HK-2 (cell line): ENCODE measurements at regions not wholly inside any gene's neighbourhood (a gene's known extent, or its start where the extent isn't known, plus 50 kb on each side); places are given as distances from the start of the nearest gene placed in this dataset.
"Not testable (repeated sequence)": the region's sequence is repeated elsewhere in the genome, so short reads cannot be mapped to it uniquely, and the experiment has no call there.

ENCODE experiments used
- DNase-seq: peaks from one replicate; pipeline ENCODE4 v3.0.0-alpha.2; 2018; ENCODE audit not compliant: unreplicated experiment

DNA sequence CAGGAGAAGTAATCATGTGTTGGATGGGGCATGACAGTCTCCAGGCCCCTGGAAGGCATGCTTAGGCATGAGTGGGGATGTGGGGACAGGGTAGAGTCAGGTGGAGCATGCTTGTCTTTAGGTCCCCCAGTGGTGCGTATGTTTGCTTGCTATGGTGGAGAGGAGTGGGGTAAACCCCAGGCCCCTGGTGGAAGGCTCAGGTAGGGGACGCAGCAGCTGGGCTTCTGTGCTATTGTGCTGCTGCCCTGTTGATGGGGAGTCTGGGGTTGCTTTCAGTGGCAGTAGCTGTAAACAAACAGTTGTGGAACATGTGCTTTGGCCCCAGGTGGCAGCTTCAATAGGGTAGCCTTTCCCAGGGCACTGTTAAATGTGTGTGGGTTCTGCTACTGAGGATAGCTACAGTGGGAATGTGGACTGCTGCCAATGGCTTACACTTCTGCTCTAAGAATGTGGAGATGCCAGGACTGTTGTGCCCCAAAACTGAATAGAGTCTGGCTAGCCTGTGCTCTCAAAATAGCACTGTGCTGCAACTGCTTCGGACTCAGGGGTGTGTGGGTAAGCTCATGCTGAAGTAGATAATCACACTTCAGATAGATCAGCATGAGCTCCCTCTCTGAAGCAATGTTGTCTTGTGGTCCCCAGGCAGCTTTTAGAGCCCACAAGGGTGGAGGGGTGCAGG lies 1257.3 kb downstream of the DIAPH3 start:
- DNase-seq, result no peak

DNA sequence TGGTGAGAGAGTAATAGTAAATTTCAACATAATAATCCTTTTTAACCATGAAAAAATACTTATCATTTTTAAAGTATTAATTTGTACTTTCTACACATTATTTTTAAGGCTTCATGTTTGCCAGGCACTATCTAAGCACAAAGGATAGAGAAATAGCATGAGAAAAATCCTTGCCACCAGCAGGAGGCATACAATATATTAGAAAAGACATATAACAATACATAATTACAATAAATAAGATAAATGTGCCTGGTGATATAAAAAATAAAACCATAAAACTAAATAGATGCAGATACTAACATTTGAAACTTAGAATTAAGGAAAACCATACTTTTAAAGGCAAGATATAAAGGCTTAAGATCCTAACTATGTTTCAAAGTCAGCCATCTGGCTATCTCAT lies 1256.4 kb downstream of the DIAPH3 start:
- DNase-seq, result no peak

DNA sequence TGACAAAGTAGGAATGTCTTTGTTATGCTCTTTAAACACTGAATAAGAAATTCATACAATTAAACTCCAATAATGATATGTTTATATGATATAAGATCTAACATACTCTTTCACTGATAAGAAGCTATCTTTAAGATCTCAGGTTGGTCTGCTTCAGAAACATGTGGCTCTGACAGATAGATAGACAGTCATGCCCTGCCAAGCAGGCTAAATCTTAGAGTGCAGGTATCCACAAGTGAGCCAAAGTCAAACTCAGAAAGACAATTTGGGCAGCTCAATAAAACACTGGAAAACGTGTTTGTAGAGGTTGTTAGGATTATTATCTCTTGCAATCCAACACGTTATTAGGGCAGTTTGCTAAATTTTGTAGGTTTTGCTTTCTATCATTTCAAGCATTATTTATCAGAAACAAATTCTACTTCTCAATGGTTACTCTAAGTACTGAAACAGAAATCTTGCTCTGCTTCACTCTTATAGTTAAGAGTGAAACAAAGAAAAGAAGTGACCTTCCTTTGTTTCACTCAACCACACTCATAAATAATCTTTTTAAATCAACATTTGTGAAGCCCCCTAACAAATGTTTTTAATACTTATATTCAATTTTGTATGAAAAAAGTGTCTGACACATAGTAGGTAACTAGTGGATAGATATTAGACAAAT lies 1255.6 kb downstream of the DIAPH3 start:
- no peak for DNase-seq

DNA sequence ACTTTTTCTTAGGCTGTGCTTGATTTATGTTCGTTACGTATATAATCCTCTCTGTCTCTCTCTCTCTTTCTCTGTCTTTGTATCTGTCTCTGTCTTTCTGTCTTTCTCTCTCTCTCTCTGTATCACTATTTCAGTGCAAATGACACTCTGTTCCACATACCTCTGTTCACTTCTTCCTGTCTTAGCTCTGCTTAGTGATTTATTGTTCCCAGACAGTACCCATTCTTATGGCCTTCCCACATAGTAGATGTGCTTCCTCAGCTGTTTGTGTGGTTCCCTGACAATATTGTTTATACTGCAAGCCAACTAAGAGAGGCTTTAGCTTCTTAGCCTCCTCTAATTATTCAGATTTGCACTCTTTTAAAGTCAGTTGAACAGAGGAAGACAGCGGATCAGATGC lies 1244.2 kb downstream of the DIAPH3 start:
- DNase-seq, result no peak

DNA sequence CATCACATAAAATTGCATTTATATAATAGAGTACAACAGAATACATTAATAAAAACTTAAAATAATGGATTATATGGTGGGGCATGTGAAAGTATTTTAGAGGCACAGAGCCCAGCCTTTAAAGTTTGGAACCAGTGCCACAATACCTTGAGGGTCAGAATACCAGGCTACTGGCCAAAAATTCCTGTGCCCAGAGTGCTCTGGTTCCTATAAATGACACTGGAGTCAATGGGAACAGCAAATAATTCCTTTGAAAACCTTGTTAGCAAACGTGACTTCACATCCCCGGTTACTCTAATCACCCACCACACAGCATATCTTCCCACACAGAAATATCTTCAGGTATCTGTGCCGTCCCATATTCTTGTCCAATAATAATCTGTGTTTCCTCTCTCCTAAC lies 1242.6 kb downstream of the DIAPH3 start:
- no peak for DNase-seq

DNA sequence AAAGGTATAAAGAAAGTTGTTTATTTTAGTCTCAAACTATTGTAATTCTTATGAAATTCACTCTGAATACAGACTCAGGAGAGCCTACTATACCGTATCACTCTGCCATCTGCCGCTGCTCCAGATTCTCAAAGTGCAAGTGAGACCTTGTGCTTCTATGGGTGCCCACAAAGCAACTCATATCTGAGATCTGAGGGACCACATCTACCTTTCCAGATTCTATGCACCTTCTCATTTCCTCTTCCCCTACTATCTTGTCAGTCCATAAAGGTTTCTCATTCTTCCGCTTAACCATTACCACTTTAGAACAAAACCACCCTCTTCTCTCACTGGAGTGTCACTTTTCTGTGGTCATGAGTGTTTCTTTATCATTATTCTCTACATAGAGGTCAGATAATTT lies 1236.9 kb downstream of the DIAPH3 start:
- DNase-seq, result no peak

DNA sequence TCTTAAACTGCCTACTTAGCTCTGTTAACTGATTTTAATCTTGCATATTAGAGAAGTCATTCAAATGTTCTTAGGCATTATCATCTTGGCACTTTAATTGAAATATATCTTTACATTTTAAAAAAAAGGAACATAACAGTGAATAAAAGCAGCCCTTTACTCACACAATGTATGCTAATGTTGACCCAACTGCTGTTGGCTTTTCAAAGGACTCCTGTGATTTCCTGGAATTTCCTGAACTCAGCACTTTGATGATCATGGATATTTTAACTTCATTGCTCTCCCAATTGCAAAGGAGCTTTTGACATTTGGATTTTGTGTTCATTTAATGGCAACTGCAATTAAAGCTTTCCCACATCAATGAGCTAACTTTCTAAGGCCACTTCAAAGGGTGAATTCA lies 1230.3 kb downstream of the DIAPH3 start:
- DNase-seq, result no peak

DNA sequence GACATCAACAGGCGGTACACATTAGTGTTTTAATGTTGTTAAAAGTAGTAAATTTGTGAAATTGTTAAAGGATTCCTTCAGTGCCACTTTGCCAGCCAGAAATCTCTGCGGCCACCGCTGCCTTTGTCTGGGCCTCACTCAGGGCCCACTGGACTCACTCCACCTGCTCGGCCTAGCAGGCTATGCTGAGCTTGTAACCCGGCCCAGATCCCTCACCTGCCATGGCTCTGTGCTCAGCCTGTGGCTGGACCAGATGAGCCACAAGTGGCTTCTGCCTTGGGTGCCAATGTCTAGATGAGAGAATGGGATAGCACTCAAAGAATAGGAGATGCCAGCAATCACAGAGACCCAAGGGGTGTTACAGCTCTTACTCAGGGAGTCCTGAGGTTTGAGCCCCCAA lies 1228.0 kb downstream of the DIAPH3 start:
- no peak for DNase-seq

DNA sequence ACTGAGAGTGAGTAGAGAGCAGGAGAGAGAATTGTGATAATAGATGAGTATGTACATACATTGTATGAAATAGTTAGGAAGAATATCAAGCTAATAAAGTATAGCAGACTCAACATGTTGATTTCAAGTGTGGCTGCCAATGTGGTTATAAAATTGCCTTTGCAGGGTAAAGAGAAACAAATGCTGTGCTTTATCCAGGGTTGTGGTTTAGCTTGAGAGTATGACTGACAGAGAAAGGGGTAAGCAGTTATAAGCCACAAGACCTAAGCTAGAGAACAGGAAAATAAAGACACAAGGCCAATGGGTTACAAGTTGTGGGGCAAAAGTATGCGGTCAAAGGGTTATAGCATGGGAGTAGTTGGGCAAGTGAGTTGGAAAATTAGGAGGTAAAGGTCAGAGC lies 1217.5 kb downstream of the DIAPH3 start:
- DNase-seq, result no peak

DNA sequence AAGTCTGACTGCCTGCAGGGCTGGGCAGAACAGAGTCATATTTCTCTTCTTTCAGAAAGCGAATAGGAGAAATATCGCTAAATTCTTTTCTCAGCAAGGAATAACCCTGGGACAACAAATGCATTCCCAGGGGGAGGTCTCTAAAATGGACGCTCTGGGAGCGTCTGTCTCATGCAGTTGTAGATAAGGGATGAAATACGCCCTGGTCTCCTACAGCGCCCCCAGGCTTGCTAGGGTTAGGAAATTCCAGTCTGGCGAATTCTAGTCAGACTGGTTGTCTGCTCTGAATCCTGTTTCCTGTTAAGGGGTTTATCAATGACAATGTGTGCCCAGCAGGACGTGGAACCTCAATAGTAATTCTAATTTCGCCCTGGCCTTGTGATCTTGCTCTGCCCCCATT lies 1214.1 kb downstream of the DIAPH3 start:
- no peak for DNase-seq

DNA sequence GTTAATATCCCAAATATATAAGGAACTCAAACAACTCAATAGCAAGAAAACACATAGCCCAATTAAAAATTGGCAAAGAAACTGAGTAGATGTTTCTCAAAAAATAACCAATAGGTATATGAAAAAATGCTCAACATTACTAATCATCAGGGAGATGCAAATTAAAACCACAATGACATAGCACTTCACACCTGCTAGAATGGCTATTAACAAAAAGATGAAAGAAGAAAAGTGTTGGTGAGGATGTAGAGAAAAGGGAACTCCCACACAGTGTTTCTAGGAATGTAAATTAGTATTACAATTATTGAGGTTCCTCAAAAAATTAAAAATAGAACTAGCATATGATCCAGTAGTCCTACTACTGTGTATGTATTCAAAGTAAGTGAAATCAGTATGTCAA lies 1212.8 kb downstream of the DIAPH3 start:
- DNase-seq, result no peak

DNA sequence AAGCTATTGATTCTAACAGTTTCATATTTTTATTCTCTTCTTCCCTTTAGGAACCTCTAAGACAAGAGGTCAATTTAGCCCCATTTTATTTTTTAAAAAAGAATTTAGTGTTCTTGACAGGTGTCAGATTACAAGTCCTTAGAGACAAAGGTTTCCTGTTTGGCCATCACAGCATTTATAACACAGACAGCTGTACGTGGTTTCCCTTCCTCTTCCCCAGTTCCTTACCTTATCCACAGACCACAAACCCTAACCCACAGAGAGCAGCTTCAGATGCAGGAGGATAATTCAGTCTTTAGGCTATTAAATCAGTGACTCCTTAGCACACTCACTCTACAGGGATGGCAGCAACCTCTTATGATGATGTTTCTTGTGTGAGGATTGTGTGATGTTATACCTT lies 1210.1 kb downstream of the DIAPH3 start:
- no peak for DNase-seq

DNA sequence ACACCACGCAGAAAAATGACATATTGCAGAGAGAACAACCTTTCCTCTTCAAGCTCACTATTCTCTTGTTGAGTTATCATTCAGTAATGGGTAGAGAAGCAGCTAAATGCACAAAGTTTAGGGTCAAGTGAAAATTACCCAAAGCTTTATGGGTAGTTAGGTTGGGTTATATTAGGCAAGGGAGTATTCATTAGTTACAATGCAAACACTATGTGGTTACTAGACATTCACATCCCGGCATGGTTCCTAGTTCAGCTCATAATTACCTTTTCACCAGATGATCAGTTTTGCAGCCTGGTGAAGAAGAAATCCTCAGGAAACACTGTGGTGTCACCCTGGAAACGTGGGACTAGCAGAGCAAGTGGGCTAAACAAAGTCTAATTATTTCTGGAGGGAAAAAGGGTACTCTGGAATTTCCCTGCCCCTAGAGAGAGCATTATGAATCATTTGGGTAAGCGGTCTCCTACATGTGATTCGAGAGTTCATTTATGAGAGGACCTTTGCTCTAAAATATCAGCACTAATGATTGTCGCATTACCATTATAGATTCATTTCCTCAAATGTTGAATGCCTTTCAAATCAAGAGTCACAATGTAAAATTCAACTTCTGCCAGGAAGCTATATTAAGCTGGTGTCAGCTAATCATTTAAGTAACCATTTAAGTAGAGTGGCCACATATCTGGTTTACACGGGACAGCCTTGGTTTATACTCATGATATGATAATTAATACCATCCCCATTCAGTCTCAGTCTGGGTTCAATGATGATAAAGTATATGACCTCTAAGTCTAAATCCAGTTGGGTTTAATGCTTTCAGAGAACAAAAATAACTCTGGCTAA lies 1208.0 kb downstream of the DIAPH3 start:
- no peak for DNase-seq

DNA sequence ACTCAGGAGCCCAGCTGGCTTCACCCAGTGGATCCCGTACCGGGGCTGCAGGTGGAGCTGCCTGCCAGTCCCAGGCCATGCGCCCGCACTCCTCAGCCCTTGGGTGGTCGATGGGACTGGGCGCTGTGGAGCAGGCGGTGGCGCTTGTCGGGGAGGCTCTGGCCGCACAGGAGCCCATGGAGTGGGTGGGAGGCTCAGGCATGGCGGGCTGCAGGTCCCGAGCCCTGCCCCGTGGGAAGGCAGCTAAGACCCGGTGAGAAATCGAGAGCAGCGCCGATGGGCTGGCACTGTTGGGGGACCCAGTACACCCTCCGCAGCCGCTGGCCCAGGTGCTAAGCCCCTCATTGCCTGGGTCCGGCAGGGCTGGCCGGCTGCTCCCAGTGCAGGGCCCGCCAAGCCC lies 1205.6 kb downstream of the DIAPH3 start:
- DNase-seq, result not testable (repeated sequence)

DNA sequence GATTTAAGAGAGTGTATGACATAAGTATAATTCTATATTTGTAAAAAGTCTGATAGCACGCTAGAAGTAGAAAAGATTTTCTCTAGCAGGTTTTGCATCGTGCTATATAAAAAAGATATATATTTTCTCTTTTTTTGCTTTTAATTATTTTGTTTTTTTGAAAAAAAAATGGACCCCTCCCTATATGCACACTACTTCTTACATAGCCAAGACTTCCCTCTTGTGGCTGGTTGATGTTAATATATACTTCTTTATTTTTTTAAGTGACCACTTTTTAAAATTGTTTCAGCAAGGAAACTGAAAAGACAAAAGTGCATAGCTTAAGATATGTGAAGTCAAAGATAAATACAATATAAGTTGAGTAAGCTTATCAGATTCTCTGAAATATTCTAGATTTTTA lies 1202.8 kb downstream of the DIAPH3 start:
- DNase-seq, result no peak

DNA sequence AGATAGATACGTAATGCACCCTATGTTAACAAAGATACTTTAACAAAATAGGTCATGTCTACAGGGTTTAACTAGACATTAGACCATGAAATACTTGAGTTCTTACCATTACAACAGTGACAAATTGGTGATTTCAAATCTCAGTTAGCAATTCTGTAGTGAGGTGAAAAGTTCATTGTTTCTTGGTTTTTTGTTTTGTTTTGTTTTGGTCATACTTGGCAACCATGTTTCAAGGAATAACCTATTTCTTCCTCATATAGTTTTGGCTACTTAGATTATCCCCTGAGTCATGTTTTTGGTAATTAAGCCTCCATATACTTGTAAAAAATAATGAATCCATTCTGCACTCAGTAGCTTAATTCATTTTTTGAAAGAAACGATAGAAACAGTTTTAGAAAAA lies 1200.4 kb downstream of the DIAPH3 start:
- no peak for DNase-seq

DNA sequence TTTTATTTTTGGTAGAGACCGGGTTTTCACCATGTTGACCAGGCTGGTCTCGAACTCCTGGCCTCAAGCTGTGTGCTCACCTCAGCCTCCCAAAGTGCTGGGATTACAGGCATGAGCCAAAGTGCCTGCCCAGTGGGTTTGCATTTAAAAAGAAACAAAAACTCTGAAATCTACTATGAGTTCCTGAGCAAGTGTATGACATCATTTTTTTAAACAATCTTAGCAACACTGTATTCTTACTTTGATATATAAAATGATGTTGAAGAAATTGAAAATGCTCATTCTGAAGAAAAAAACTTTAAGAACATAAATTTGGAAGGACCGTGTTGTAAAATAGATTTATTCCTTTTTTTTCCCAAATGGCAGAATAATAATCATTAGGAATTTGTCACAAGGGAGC lies 1199.7 kb downstream of the DIAPH3 start:
- DNase-seq, result no peak

DNA sequence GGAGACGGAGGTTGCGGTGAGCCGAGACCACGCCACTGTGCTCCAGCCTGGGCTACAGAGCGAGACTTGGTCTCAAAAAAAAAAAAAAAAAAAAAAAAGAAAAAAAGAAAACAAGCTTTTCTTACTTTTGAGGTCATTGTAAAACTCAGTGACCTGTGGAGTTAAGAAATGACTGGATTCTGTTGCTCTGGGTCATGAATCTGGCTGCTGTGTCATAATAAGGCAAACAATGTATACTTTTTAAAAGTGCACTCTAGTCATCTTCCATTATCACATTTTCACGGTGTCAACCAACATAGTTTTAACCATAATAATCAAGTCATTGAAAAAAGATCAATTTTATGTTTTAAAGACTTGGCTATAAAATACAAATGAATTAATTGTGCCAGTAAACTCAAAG lies 1186.6 kb downstream of the DIAPH3 start:
- DNase-seq, result no peak

DNA sequence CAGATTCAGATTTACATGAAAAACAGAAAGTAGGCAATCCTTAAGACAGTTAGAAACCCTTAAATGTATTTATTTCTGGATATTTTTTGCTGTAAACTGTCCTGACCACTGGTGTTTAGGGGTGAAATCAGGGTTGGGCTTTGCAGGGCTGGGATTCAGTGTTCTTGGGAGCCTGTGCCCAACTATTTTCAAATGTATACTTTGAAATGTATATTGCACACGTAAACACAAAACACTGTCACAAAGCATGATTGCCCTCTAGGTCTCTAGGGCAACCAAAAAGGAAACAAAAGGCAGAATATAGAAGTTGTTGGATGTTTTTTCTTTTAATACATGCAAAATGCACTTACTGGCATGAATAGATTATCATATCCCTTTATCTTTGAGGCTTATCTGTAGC lies 1185.4 kb downstream of the DIAPH3 start:
- no peak for DNase-seq

DNA sequence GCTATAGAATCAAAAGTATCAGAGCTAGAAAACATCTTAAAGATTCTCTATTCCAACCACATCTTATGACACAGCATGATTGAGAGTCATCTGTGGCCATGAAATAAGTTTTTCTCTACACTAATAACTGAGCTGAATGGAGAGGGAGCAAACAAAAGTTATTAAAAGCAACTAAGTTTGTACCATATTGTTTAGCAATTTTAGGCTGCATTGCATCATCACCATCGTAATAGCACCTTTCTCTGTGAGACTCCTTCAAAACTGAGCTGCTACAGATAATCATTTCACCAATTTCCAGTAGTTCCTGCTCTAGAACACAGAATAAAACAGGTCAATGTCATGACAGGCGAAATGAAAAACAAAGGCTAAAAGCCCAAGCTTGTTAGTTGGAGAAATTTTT lies 1183.9 kb downstream of the DIAPH3 start:
- DNase-seq, result no peak

DNA sequence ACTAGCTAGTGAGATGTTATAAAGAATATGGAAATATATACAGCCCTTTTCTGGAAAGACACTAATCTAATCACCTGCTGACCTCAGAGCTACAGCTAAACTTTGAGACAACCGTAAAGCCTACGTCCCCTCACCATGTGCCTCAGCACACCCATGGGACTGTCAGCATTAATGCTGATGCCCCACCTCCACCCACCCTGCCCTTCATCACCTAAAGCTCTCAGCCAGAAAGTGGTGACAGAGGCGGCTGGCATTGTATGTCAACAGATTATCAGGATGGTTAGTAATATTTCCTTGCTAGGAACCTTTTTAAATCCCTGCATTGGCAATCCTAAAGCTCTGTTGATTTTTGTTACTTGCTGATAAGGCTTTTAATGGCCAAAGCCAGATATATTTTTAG lies 1177.9 kb downstream of the DIAPH3 start:
- no peak for DNase-seq

DNA sequence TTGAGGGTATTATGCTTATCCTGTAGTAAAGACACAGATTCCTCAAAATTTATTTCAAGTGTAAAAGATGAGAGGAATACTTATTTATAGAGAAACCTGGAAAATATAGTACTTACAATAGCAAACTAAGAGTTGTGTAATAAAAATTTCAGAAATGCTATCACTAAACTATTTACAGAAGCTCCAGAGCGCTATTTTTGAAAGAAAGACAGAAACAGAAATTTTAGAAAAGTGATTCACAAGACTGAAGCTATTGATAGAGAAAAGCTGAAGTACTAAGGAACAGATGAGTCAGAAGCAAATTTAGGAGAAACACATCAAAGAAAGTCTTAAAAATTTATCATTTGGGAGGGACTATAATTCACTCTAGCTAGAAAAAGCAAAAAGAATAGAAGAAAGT lies 1174.2 kb downstream of the DIAPH3 start:
- no peak for DNase-seq

DNA sequence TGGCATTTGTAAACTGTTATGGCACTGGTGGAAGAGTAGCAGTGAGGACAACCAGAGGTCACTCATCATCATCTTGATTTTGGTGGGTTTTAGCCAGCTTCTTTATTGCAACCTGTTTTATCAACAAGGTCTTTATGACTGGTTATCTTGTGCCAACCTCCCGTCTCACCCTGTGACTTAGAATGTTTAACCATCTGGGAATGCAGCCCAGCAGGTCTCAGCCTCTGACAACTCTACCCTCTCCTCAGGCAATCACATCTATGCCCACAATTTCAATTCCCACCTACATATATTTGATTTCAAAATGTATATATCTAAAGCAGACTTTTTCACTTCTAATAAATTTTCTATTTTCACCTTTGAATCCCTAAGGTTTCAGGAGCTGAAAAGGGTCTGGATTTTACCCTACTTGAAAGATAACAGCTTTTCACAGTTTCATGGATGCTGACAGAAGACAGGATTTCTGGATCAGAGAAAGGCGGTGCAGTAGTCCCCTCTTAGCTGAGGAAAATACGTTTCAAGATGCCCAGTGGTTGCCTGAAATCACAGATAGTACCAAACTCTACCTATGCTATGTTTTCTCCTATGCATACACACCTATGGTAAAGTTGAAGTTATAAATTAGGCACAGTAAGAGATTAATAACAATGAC lies 1171.8 kb downstream of the DIAPH3 start:
- DNase-seq, result no peak
